GM12878 (cell line): ENCODE measurements at regions not wholly inside any gene's neighbourhood (a gene's known extent, or its start where the extent isn't known, plus 50 kb on each side); places are given as distances from the start of the nearest gene placed in this dataset.

Experiments
- E4F1 ChIP-seq: fragments of 450-650 bp; IDR thresholded peaks from 2 replicates; pipeline ENCODE4 v1.6.1; 2018; ENCODE audit warnings: borderline replicate concordance, mild to moderate bottlenecking; ENCODE audit not compliant: partially characterized antibody
- TF ChIP-seq, protein P1 (sequence below): IDR thresholded peaks from 2 replicates; pipeline ENCODE4 v1.6.1; 2012; ENCODE audit warnings: mild to moderate bottlenecking, low read depth, low read length

- TF ChIP-seq, protein P1, sequence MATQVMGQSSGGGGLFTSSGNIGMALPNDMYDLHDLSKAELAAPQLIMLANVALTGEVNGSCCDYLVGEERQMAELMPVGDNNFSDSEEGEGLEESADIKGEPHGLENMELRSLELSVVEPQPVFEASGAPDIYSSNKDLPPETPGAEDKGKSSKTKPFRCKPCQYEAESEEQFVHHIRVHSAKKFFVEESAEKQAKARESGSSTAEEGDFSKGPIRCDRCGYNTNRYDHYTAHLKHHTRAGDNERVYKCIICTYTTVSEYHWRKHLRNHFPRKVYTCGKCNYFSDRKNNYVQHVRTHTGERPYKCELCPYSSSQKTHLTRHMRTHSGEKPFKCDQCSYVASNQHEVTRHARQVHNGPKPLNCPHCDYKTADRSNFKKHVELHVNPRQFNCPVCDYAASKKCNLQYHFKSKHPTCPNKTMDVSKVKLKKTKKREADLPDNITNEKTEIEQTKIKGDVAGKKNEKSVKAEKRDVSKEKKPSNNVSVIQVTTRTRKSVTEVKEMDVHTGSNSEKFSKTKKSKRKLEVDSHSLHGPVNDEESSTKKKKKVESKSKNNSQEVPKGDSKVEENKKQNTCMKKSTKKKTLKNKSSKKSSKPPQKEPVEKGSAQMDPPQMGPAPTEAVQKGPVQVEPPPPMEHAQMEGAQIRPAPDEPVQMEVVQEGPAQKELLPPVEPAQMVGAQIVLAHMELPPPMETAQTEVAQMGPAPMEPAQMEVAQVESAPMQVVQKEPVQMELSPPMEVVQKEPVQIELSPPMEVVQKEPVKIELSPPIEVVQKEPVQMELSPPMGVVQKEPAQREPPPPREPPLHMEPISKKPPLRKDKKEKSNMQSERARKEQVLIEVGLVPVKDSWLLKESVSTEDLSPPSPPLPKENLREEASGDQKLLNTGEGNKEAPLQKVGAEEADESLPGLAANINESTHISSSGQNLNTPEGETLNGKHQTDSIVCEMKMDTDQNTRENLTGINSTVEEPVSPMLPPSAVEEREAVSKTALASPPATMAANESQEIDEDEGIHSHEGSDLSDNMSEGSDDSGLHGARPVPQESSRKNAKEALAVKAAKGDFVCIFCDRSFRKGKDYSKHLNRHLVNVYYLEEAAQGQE: no peak
- TF ChIP-seq E4F1: no peak
These were observed 662.5 kb downstream of the IRX1 start for GRCh38 chr5:4258170-4258569.
